ENCODE measurements at regions not wholly inside any gene's neighbourhood (a gene's known extent, or its start where the extent isn't known, plus 50 kb on each side); places are given as distances from the start of the nearest gene placed in this dataset.
"Not testable (repeated sequence)": the region's sequence is repeated elsewhere in the genome, so short reads cannot be mapped to it uniquely, and the experiment has no call there.

GRCh38 chr4:67300497-67301185, 244.7 kb downstream of the CENPC start:
- H3K9ac ChIP-seq (ENCODE audit: low read depth, low read length); H3K36me3 ChIP-seq (ENCODE audit: insufficient read depth, low read length); H3K9me3 ChIP-seq (ENCODE audit: control insufficient read depth, insufficient read depth, low read length); H3K4me1 ChIP-seq (ENCODE audit: insufficient read depth, low read length): not testable (repeated sequence)

GRCh38 chr4:67292636-67293035, 252.7 kb downstream of the CENPC start:
- Histone ChIP-seq H3K36me3 (ENCODE audit: insufficient read depth, low read length) (no peaks in the 10 kb centered on the region), H3K9ac (ENCODE audit: low read depth, low read length) (no peak overlapping the region), H3K9me3 (ENCODE audit: control insufficient read depth, insufficient read depth, low read length) (no peaks in the 10 kb centered on the region), H3K4me1 (ENCODE audit: insufficient read depth, low read length) (peaks cover 4% of the 10 kb centered on the region)

- Histone ChIP-seq H3K36me3 (ENCODE audit: insufficient read depth, low read length) (no peaks in the 10 kb centered on the region), H3K4me1 (ENCODE audit: insufficient read depth, low read length) (peaks cover 4% of the 10 kb centered on the region), H3K9me3 (ENCODE audit: control insufficient read depth, insufficient read depth, low read length) (no peaks in the 10 kb centered on the region), H3K9ac (ENCODE audit: low read depth, low read length) (no peak overlapping the region)
Observed at GRCh38 chr4:67292045-67292444, 253.3 kb downstream of the CENPC start.

GRCh38 chr4:67291644-67292043, 253.7 kb downstream of the CENPC start:
- Histone ChIP-seq H3K4me1 (ENCODE audit: insufficient read depth, low read length) (peaks cover 4% of the 10 kb centered on the region), H3K9ac (ENCODE audit: low read depth, low read length) (no peak overlapping the region), H3K36me3 (ENCODE audit: insufficient read depth, low read length) (no peaks in the 10 kb centered on the region), H3K9me3 (ENCODE audit: control insufficient read depth, insufficient read depth, low read length) (no peaks in the 10 kb centered on the region)

- peaks cover 4% of the 10 kb centered on the region for H3K4me1 ChIP-seq (ENCODE audit: insufficient read depth, low read length)
- H3K9me3 ChIP-seq (ENCODE audit: control insufficient read depth, insufficient read depth, low read length), result no peaks in the 10 kb centered on the region
- H3K9ac ChIP-seq (ENCODE audit: low read depth, low read length), result no peak overlapping the region
- H3K36me3 ChIP-seq (ENCODE audit: insufficient read depth, low read length), result no peaks in the 10 kb centered on the region
Observed at GRCh38 chr4:67288964-67289363, 256.3 kb downstream of the CENPC start.

DNA sequence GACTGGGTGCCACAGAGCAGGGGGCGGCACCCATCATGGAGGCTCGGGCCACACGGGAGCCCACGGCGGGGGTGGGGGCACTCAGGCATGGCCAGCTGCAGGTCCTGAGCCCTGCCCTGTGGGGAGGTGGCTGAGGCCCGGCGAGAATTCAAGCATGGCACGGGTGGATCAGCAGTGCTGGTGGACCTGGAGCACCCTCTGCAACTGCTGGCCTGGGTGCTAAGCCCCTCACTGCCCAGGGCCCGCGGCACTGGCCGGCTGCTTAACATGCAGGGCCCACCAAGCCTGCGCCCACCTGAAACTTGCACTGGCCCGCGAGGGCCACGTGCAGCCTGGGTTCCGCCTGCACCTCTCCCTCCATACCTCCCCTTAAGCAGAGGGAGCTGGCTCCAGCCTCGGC, 258.6 kb downstream of the CENPC start:
- H3K36me3 ChIP-seq (ENCODE audit: insufficient read depth, low read length), result no peaks in the 10 kb centered on the region
- peaks cover 4% of the 10 kb centered on the region for H3K4me1 ChIP-seq (ENCODE audit: insufficient read depth, low read length)
- H3K9me3 ChIP-seq (ENCODE audit: control insufficient read depth, insufficient read depth, low read length), result no peaks in the 10 kb centered on the region
- H3K9ac ChIP-seq (ENCODE audit: low read depth, low read length), result no peak overlapping the region

- no peaks in the 10 kb centered on the region; the same call in 1 of the 2 replicates for H3K9me3 ChIP-seq (ENCODE audit: control insufficient read depth, insufficient read depth, low read length)
- no peaks in the 10 kb centered on the region for H3K4me1 ChIP-seq (ENCODE audit: insufficient read depth, low read length)
- H3K36me3 ChIP-seq (ENCODE audit: insufficient read depth, low read length), result no peaks in the 10 kb centered on the region
- no peak overlapping the region for H3K9ac ChIP-seq (ENCODE audit: low read depth, low read length)
Observed at GRCh38 chr4:67282749-67283148, 262.6 kb downstream of the CENPC start.

- Histone ChIP-seq H3K9ac (ENCODE audit: low read depth, low read length) (no peak overlapping the region), H3K36me3 (ENCODE audit: insufficient read depth, low read length) (no peaks in the 10 kb centered on the region), H3K4me1 (ENCODE audit: insufficient read depth, low read length) (no peaks in the 10 kb centered on the region), H3K9me3 (ENCODE audit: control insufficient read depth, insufficient read depth, low read length) (no peaks in the 10 kb centered on the region)
Observed at GRCh38 chr4:67275179-67275750, 270.0 kb downstream of the CENPC start.

DNA sequence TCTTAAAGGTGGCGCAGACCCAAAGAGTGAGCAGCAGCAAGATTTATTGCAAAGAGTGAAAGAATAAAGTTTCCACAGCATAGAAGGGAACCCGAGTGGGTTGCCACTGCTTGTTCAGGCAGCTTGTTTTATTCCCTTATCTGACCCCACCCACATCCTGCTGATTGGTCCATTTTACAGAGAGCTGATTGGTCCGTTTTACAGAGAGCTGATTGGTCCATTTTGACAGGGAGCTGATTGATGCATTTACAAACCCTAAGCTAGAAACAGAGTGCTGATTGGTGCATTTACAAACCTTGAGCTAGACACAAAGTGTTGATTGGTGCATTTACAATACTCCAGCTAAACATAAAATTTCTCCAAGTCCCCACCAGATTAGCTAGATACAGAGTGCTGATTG, 270.6 kb downstream of the CENPC start:
- not testable (repeated sequence) for H3K9me3 ChIP-seq (ENCODE audit: control insufficient read depth, insufficient read depth, low read length); H3K9ac ChIP-seq (ENCODE audit: low read depth, low read length); H3K4me1 ChIP-seq (ENCODE audit: insufficient read depth, low read length); H3K36me3 ChIP-seq (ENCODE audit: insufficient read depth, low read length)

GRCh38 chr4:67273666-67274065, 271.6 kb downstream of the CENPC start:
- H3K9me3 ChIP-seq (ENCODE audit: control insufficient read depth, insufficient read depth, low read length), result no peaks in the 10 kb centered on the region
- no peaks in the 10 kb centered on the region for H3K4me1 ChIP-seq (ENCODE audit: insufficient read depth, low read length)
- no peak overlapping the region for H3K9ac ChIP-seq (ENCODE audit: low read depth, low read length)
- no peaks in the 10 kb centered on the region for H3K36me3 ChIP-seq (ENCODE audit: insufficient read depth, low read length)

DNA sequence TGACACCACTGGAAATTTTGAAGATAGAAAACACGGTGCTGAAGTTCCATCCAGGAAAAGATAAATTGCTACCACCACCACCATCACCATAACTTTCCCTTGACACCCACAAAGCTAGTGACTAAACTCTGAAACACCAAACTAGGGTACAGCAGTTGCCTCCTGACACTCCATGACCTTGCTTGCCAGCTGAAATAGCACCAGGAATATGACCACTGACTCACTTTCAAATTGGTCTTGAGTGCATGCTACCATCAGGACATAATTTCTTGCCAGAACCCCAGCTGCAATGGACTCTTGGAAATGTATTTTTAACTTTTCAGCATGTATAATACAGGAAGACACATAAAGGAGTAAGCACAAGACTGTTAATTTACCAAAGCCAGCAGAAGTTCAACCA, 283.3 kb downstream of the CENPC start:
- Histone ChIP-seq H3K9ac (ENCODE audit: low read depth, low read length) (no peak overlapping the region), H3K9me3 (ENCODE audit: control insufficient read depth, insufficient read depth, low read length) (no peaks in the 10 kb centered on the region), H3K4me1 (ENCODE audit: insufficient read depth, low read length) (peaks cover 4% of the 10 kb centered on the region; the same call in 1 of the 2 replicates)

GRCh38 chr4:67256388-67257043, 288.8 kb downstream of the CENPC start:
- H3K36me3 ChIP-seq (ENCODE audit: insufficient read depth, low read length), result no peaks in the 10 kb centered on the region
- no peaks in the 10 kb centered on the region for H3K4me1 ChIP-seq (ENCODE audit: insufficient read depth, low read length)
- no peak overlapping the region for H3K9ac ChIP-seq (ENCODE audit: low read depth, low read length)
- no peaks in the 10 kb centered on the region for H3K9me3 ChIP-seq (ENCODE audit: control insufficient read depth, insufficient read depth, low read length)

More for the DNA sequence above, 283.3 kb downstream of the CENPC start:
- no peaks in the 10 kb centered on the region for H3K36me3 ChIP-seq (ENCODE audit: insufficient read depth, low read length)

DNA sequence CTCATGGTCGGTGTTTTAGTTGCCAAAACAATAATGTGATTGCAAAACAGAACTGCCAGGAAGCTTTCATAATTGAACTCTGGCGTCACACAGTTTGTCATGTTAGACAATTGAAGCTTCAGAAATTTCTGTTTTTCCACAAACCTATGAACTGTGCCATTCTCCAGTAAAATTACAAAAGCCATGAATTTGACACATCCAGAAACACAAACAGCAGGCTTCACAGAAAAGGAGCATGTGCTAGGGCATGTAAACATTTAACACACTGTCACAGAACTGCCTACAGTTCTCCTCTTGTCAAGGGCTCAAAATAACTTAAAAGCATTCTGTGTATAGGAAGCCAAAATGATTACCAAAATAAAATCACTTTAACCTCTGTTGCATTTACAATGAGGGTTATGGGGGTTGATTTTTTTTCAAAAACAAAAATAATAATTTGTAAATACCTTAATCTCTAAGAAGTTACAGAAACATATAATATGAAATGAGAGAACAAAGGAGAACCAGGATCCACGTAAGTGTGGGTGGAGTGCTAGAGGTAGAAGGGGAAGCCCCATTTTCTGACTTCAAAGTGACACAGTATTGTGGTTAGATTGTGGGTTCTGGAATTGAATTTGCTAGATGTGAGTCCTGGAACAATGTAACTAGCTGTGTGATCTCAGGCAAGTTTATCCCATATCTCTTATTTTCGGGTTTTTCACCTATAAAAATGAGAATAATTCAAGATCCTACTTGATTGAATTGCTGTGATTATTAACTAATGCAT, 295.0 kb downstream of the CENPC start:
- no peaks in the 10 kb centered on the region for H3K36me3 ChIP-seq (ENCODE audit: insufficient read depth, low read length)
- no peaks in the 10 kb centered on the region for H3K9me3 ChIP-seq (ENCODE audit: control insufficient read depth, insufficient read depth, low read length)
- H3K4me1 ChIP-seq (ENCODE audit: insufficient read depth, low read length), result no peaks in the 10 kb centered on the region
- H3K9ac ChIP-seq (ENCODE audit: low read depth, low read length), result no peak overlapping the region

GRCh38 chr4:67236788-67237187, 308.5 kb downstream of the CENPC start:
- H3K36me3 ChIP-seq (ENCODE audit: insufficient read depth, low read length), result no peaks in the 10 kb centered on the region
- no peak overlapping the region for H3K9ac ChIP-seq (ENCODE audit: low read depth, low read length)
- no peaks in the 10 kb centered on the region for H3K4me1 ChIP-seq (ENCODE audit: insufficient read depth, low read length)

More at GRCh38 chr4:67236788-67237187, 308.5 kb downstream of the CENPC start:
- no peaks in the 10 kb centered on the region for H3K9me3 ChIP-seq (ENCODE audit: control insufficient read depth, insufficient read depth, low read length)
